ENCODE measurements at regions not wholly inside any gene's neighbourhood (a gene's known extent, or its start where the extent isn't known, plus 50 kb on each side); places are given as distances from the start of the nearest gene placed in this dataset.

DNA sequence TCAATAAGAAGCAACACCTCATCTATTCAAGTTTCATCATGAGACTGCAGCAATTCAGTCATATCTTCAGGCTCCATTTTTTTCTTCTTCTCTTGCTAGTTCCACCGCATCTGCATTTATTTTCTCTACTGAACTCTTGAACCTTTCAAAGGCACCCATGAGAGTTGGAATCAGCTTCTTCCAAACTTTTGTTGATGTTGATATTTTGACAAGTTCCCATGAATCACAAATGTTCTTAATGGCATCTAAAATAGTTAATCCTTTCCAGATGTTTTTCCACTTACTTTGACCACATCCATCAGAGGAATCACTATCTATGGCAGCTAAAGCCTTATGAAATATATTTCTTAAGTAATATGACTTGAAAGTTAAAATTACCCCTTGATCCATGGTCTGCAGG, 434.3 kb downstream of the GPATCH2 start:
- Histone ChIP-seq H3K4me1 (ENCODE audit: control insufficient read depth, insufficient read depth, low read length) (no peaks in the 10 kb centered on the region), H3K27me3 (replicated peaks in 1 of 2; ENCODE audit: control insufficient read depth in 2 of 2, insufficient read depth in 2 of 2, low read length in 1 of 2) (no peaks in the 10 kb centered on the region), H3K27ac (ENCODE audit: control insufficient read depth, insufficient read depth) (no peak overlapping the region), H3K9me3 (replicated peaks; ENCODE audit: control insufficient read depth, insufficient read depth, low read length) (no peaks in the 10 kb centered on the region), H3K36me3 (ENCODE audit: control insufficient read depth in 2 of 2, insufficient read depth in 2 of 2, low read length in 1 of 2) (no peaks in the 10 kb centered on the region), H3K79me2 (ENCODE audit: control insufficient read depth, insufficient read depth, low read length) (no peaks in the 10 kb centered on the region), H2AFZ (ENCODE audit: control insufficient read depth, low read depth, low read length) (no peak overlapping the region), H3K9ac (ENCODE audit: control insufficient read depth, insufficient read depth, low read length) (no peak overlapping the region), H3K4me3 (no peak overlapping the region), H3K4me2 (ENCODE audit: control insufficient read depth, insufficient read depth) (no peak overlapping the region), H4K20me1 (ENCODE audit: control insufficient read depth, insufficient read depth) (no peaks in the 10 kb centered on the region)
- ChIA-PET RAD21 (ENCODE audit: unreplicated experiment) (no interaction called here), SMC1A (ENCODE audit: uncharacterized antibody, unreplicated experiment) (interaction anchor here (1.3 to 2.1 kb wide), 2 partner anchors 12 to 15 kb away, joined by 3 to 5 read pairs; no protein-coding TSS in a partner anchor), POLR2A (no interaction called here), CTCF (no interaction called here)
- intact Hi-C loops (cut with micrococcal nuclease; ENCODE audit: unreplicated experiment) (no loop called here), in situ Hi-C loops (cut with MboI) (no loop called here)
- WGBS (ENCODE audit: insufficient coverage, insufficient replicate concordance, low lambda C conversion rate, missing lambda C conversion rate): 42% methylated on average over 1 of the region's 1 CpG
- ATAC-seq (no peak), DNase-seq (ENCODE audit: low read depth, low spot score) (no peak), FAIRE-seq (no peak)
- BruUV-seq (replicated peaks): no TSS peak
- TF ChIP-seq BRCA1 (IDR thresholded peaks at IDR 0.05; ENCODE audit: low read depth, low read length) (no peak), RAD21 (IDR thresholded peaks at IDR 0.05; ENCODE audit: insufficient read depth, low read depth, low read length) (no peak), IKZF2 (IDR thresholded peaks at IDR 0.05) (no peak), MYC (IDR thresholded peaks at IDR 0.05; ENCODE audit: insufficient read depth, insufficient read length, insufficient replicate concordance, low read length, severe bottlenecking) (no peak), KAT2A (conservative IDR thresholded peaks at IDR 0.05; ENCODE audit: control insufficient read depth, low read depth, low read length) (no peak), HCFC1 (IDR thresholded peaks at IDR 0.05; ENCODE audit: low read length) (no peak), YY1 (IDR thresholded peaks at IDR 0.05; ENCODE audit: low read depth, low read length) (no peak), BACH1 (IDR thresholded peaks at IDR 0.05; ENCODE audit: borderline replicate concordance) (no peak), ZNF384 (IDR thresholded peaks at IDR 0.05; ENCODE audit: borderline replicate concordance, low read depth, low read length) (no peak), ZNF217 (IDR thresholded peaks at IDR 0.05) (no peak), SMC3 (IDR thresholded peaks at IDR 0.05; ENCODE audit: borderline replicate concordance, low read length) (no peak), RELA (IDR thresholded peaks at IDR 0.05; ENCODE audit: borderline replicate concordance, partially characterized antibody) (no peak)
- TF ChIP-seq, protein P1, sequence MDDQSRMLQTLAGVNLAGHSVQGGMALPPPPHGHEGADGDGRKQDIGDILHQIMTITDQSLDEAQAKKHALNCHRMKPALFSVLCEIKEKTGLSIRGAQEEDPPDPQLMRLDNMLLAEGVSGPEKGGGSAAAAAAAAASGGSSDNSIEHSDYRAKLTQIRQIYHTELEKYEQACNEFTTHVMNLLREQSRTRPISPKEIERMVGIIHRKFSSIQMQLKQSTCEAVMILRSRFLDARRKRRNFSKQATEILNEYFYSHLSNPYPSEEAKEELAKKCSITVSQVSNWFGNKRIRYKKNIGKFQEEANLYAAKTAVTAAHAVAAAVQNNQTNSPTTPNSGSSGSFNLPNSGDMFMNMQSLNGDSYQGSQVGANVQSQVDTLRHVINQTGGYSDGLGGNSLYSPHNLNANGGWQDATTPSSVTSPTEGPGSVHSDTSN (IDR thresholded peaks at IDR 0.05; ENCODE audit: insufficient replicate concordance, low read depth, low read length): no peak
- TF ChIP-seq, protein P2, sequence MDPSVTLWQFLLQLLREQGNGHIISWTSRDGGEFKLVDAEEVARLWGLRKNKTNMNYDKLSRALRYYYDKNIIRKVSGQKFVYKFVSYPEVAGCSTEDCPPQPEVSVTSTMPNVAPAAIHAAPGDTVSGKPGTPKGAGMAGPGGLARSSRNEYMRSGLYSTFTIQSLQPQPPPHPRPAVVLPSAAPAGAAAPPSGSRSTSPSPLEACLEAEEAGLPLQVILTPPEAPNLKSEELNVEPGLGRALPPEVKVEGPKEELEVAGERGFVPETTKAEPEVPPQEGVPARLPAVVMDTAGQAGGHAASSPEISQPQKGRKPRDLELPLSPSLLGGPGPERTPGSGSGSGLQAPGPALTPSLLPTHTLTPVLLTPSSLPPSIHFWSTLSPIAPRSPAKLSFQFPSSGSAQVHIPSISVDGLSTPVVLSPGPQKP (IDR thresholded peaks at IDR 0.05; ENCODE audit: low read depth, low read length): no peak
- TF ChIP-seq, protein P3, sequence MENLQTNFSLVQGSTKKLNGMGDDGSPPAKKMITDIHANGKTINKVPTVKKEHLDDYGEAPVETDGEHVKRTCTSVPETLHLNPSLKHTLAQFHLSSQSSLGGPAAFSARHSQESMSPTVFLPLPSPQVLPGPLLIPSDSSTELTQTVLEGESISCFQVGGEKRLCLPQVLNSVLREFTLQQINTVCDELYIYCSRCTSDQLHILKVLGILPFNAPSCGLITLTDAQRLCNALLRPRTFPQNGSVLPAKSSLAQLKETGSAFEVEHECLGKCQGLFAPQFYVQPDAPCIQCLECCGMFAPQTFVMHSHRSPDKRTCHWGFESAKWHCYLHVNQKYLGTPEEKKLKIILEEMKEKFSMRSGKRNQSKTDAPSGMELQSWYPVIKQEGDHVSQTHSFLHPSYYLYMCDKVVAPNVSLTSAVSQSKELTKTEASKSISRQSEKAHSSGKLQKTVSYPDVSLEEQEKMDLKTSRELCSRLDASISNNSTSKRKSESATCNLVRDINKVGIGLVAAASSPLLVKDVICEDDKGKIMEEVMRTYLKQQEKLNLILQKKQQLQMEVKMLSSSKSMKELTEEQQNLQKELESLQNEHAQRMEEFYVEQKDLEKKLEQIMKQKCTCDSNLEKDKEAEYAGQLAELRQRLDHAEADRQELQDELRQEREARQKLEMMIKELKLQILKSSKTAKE (IDR thresholded peaks at IDR 0.05; ENCODE audit: low read depth, poor library complexity, severe bottlenecking): no peak
- TF ChIP-seq, protein P4, sequence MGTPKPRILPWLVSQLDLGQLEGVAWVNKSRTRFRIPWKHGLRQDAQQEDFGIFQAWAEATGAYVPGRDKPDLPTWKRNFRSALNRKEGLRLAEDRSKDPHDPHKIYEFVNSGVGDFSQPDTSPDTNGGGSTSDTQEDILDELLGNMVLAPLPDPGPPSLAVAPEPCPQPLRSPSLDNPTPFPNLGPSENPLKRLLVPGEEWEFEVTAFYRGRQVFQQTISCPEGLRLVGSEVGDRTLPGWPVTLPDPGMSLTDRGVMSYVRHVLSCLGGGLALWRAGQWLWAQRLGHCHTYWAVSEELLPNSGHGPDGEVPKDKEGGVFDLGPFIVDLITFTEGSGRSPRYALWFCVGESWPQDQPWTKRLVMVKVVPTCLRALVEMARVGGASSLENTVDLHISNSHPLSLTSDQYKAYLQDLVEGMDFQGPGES (IDR thresholded peaks at IDR 0.05): no peak
- TF ChIP-seq, protein P5, sequence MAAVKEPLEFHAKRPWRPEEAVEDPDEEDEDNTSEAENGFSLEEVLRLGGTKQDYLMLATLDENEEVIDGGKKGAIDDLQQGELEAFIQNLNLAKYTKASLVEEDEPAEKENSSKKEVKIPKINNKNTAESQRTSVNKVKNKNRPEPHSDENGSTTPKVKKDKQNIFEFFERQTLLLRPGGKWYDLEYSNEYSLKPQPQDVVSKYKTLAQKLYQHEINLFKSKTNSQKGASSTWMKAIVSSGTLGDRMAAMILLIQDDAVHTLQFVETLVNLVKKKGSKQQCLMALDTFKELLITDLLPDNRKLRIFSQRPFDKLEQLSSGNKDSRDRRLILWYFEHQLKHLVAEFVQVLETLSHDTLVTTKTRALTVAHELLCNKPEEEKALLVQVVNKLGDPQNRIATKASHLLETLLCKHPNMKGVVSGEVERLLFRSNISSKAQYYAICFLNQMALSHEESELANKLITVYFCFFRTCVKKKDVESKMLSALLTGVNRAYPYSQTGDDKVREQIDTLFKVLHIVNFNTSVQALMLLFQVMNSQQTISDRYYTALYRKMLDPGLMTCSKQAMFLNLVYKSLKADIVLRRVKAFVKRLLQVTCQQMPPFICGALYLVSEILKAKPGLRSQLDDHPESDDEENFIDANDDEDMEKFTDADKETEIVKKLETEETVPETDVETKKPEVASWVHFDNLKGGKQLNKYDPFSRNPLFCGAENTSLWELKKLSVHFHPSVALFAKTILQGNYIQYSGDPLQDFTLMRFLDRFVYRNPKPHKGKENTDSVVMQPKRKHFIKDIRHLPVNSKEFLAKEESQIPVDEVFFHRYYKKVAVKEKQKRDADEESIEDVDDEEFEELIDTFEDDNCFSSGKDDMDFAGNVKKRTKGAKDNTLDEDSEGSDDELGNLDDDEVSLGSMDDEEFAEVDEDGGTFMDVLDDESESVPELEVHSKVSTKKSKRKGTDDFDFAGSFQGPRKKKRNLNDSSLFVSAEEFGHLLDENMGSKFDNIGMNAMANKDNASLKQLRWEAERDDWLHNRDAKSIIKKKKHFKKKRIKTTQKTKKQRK (IDR thresholded peaks at IDR 0.05; ENCODE audit: low read depth, low read length): no peak

All from GM12878 (cell line).